ENCODE measurements at regions not wholly inside any gene's neighbourhood (a gene's known extent, or its start where the extent isn't known, plus 50 kb on each side); places are given as distances from the start of the nearest gene placed in this dataset.

- Histone ChIP-seq H3K27ac (no peak overlapping the region), H3K27me3 (no peaks in the 10 kb centered on the region), H3K4me3 (no peak overlapping the region), H3K4me2 (no peak overlapping the region), H3K4me1 (no peaks in the 10 kb centered on the region), H3K36me3 (no peaks in the 10 kb centered on the region), H4K20me1 (no peaks in the 10 kb centered on the region), H3K9ac (no peak overlapping the region), H3K9me3 (peaks cover 23% of the 10 kb centered on the region)
- TF ChIP-seq Cebpa-rat (IDR thresholded peaks at IDR 0.05): no peak
These were observed 244.2 kb downstream of the ANKRD50 start for GRCh38 chr4:124468360-124468759.

- H3K27ac ChIP-seq: no peak overlapping the region
- H3K9ac ChIP-seq: no peak overlapping the region
- no peak for TF ChIP-seq Cebpa-rat (IDR thresholded peaks at IDR 0.05)
- no peaks in the 10 kb centered on the region for H3K4me1 ChIP-seq
- no peaks in the 10 kb centered on the region for H4K20me1 ChIP-seq
- H3K36me3 ChIP-seq: no peaks in the 10 kb centered on the region
- H3K9me3 ChIP-seq: peaks cover 24% of the 10 kb centered on the region
- H3K4me3 ChIP-seq: no peak overlapping the region
- no peaks in the 10 kb centered on the region for H3K27me3 ChIP-seq
- H3K4me2 ChIP-seq: no peak overlapping the region
These were observed 242.6 kb downstream of the ANKRD50 start for GRCh38 chr4:124469981-124470380.

- Histone ChIP-seq H3K27me3 (no peaks in the 10 kb centered on the region), H3K4me1 (no peaks in the 10 kb centered on the region), H3K9me3 (peaks cover 4% of the 10 kb centered on the region; the same call in 1 of the 2 replicates), H3K27ac (no peak overlapping the region), H3K4me2 (no peak overlapping the region), H3K4me3 (no peak overlapping the region), H3K9ac (no peak overlapping the region), H3K36me3 (no peaks in the 10 kb centered on the region), H4K20me1 (no peaks in the 10 kb centered on the region)
- no peak for TF ChIP-seq Cebpa-rat (IDR thresholded peaks at IDR 0.05)
These were observed 234.1 kb downstream of the ANKRD50 start for GRCh38 chr4:124478470-124478869.

- H3K9me3 ChIP-seq: no peaks in the 10 kb centered on the region
- H3K4me2 ChIP-seq: no peak overlapping the region
These were observed 232.5 kb downstream of the ANKRD50 start for GRCh38 chr4:124480061-124480460.

GRCh38 chr4:124481123-124481522 lies 231.4 kb downstream of the ANKRD50 start:
- TF ChIP-seq Cebpa-rat (IDR thresholded peaks at IDR 0.05): no peak
- Histone ChIP-seq H3K4me3 (no peak overlapping the region), H3K36me3 (no peaks in the 10 kb centered on the region), H4K20me1 (no peaks in the 10 kb centered on the region), H3K4me2 (no peak overlapping the region), H3K27me3 (no peaks in the 10 kb centered on the region), H3K9me3 (no peaks in the 10 kb centered on the region), H3K4me1 (no peaks in the 10 kb centered on the region), H3K9ac (no peak overlapping the region), H3K27ac (no peak overlapping the region)

More at GRCh38 chr4:124480061-124480460, 232.5 kb downstream of the ANKRD50 start:
- H3K4me3 ChIP-seq: no peak overlapping the region
- no peaks in the 10 kb centered on the region for H3K27me3 ChIP-seq
- H3K27ac ChIP-seq: no peak overlapping the region
- no peaks in the 10 kb centered on the region for H3K4me1 ChIP-seq
- no peak overlapping the region for H3K9ac ChIP-seq
- H3K36me3 ChIP-seq: no peaks in the 10 kb centered on the region
- no peaks in the 10 kb centered on the region for H4K20me1 ChIP-seq
- TF ChIP-seq Cebpa-rat (IDR thresholded peaks at IDR 0.05): no peak

GRCh38 chr4:124483048-124483906 lies 229.3 kb downstream of the ANKRD50 start:
- Histone ChIP-seq H3K4me1 (no peaks in the 10 kb centered on the region), H3K36me3 (no peaks in the 10 kb centered on the region), H3K9ac (no peak overlapping the region), H3K27me3 (no peaks in the 10 kb centered on the region), H3K27ac (no peak overlapping the region), H4K20me1 (no peaks in the 10 kb centered on the region), H3K9me3 (no peaks in the 10 kb centered on the region), H3K4me2 (no peak overlapping the region), H3K4me3 (no peak overlapping the region)
- TF ChIP-seq Cebpa-rat (IDR thresholded peaks at IDR 0.05): no peak

GRCh38 chr4:124484008-124484407 lies 228.5 kb downstream of the ANKRD50 start:
- Histone ChIP-seq H4K20me1 (no peaks in the 10 kb centered on the region), H3K9me3 (no peaks in the 10 kb centered on the region), H3K4me1 (no peaks in the 10 kb centered on the region), H3K27me3 (no peaks in the 10 kb centered on the region), H3K4me2 (no peak overlapping the region), H3K9ac (no peak overlapping the region), H3K27ac (no peak overlapping the region), H3K4me3 (no peak overlapping the region), H3K36me3 (no peaks in the 10 kb centered on the region)
- no peak for TF ChIP-seq Cebpa-rat (IDR thresholded peaks at IDR 0.05)

GRCh38 chr4:124484940-124485339 lies 227.6 kb downstream of the ANKRD50 start:
- Histone ChIP-seq H3K27ac (no peak overlapping the region), H3K9ac (no peak overlapping the region), H3K4me3 (no peak overlapping the region), H3K36me3 (no peaks in the 10 kb centered on the region), H4K20me1 (no peaks in the 10 kb centered on the region), H3K4me2 (no peak overlapping the region), H3K27me3 (no peaks in the 10 kb centered on the region), H3K4me1 (no peaks in the 10 kb centered on the region), H3K9me3 (no peaks in the 10 kb centered on the region)
- no peak for TF ChIP-seq Cebpa-rat (IDR thresholded peaks at IDR 0.05)

- no peak overlapping the region for H3K4me3 ChIP-seq
- no peak overlapping the region for H3K4me2 ChIP-seq
- no peaks in the 10 kb centered on the region for H3K9me3 ChIP-seq
- H3K36me3 ChIP-seq: no peaks in the 10 kb centered on the region
- H3K4me1 ChIP-seq: no peaks in the 10 kb centered on the region
- no peaks in the 10 kb centered on the region for H4K20me1 ChIP-seq
- H3K27me3 ChIP-seq: no peaks in the 10 kb centered on the region
- TF ChIP-seq Cebpa-rat (IDR thresholded peaks at IDR 0.05): no peak
- H3K27ac ChIP-seq: no peak overlapping the region
- no peak overlapping the region for H3K9ac ChIP-seq
These were observed 226.1 kb downstream of the ANKRD50 start for GRCh38 chr4:124486423-124486822.

- Histone ChIP-seq H3K27ac (no peak overlapping the region), H3K4me3 (no peak overlapping the region), H3K4me2 (no peak overlapping the region), H3K4me1 (no peaks in the 10 kb centered on the region), H3K9me3 (no peaks in the 10 kb centered on the region), H4K20me1 (no peaks in the 10 kb centered on the region), H3K9ac (no peak overlapping the region), H3K36me3 (no peaks in the 10 kb centered on the region), H3K27me3 (no peaks in the 10 kb centered on the region)
- TF ChIP-seq Cebpa-rat (IDR thresholded peaks at IDR 0.05): no peak
These were observed 224.9 kb downstream of the ANKRD50 start for GRCh38 chr4:124487651-124488050.

Data from BLaER1 (cell line).